ENCODE measurements at regions not wholly inside any gene's neighbourhood (a gene's known extent, or its start where the extent isn't known, plus 50 kb on each side); places are given as distances from the start of the nearest gene placed in this dataset.

GRCh38 chr1:30525631-30525970 lies 197.8 kb downstream of the MATN1 start:
- TF ChIP-seq CTCF (IDR thresholded peaks at IDR 0.05) (no peak), EP300 (IDR thresholded peaks at IDR 0.05) (no peak)

Data from upper lobe of left lung (tissue), 4 donors.